DND-41 (cell line): ENCODE measurements at regions not wholly inside any gene's neighbourhood (a gene's known extent, or its start where the extent isn't known, plus 50 kb on each side); places are given as distances from the start of the nearest gene placed in this dataset.

Source experiments
- EZH2 ChIP-seq: IDR thresholded peaks from 3 replicates; pipeline ENCODE4 v1.6.1; 2012; ENCODE audit warnings: borderline replicate concordance, low read depth, mild to moderate bottlenecking, moderate library complexity, low read length, inconsistent platforms; ENCODE audit not compliant: severe bottlenecking
- TF ChIP-seq, protein P1 (sequence below): IDR thresholded peaks from 2 replicates; pipeline ENCODE4 v1.5.1; 2012; ENCODE audit warnings: borderline replicate concordance, low read length, moderate library complexity, mild to moderate bottlenecking; ENCODE audit not compliant: poor library complexity, severe bottlenecking; ENCODE audit errors: extremely low read depth

DNA sequence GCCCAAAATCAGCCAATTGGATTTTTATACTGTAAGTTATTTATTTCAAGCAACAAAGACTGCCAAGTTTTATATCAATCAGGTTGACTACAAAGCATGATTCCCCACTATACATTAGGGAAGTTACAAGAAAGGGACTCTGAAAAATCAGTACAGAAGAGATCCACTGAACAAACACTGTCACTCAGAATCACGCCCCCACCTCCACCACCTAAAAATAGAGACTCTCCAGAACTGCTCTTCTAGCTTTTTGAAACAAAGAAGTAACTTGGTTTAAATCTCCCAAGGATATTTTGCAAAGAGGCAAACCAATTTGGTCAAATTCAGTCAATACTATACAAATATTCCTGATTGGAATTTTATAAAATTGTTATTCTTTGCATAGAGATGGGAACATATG, 438.0 kb downstream of the HTR1A start:
- TF ChIP-seq, protein P1, sequence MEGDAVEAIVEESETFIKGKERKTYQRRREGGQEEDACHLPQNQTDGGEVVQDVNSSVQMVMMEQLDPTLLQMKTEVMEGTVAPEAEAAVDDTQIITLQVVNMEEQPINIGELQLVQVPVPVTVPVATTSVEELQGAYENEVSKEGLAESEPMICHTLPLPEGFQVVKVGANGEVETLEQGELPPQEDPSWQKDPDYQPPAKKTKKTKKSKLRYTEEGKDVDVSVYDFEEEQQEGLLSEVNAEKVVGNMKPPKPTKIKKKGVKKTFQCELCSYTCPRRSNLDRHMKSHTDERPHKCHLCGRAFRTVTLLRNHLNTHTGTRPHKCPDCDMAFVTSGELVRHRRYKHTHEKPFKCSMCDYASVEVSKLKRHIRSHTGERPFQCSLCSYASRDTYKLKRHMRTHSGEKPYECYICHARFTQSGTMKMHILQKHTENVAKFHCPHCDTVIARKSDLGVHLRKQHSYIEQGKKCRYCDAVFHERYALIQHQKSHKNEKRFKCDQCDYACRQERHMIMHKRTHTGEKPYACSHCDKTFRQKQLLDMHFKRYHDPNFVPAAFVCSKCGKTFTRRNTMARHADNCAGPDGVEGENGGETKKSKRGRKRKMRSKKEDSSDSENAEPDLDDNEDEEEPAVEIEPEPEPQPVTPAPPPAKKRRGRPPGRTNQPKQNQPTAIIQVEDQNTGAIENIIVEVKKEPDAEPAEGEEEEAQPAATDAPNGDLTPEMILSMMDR, result no peak
- TF ChIP-seq EZH2, result no peak
